ENCODE measurements at regions not wholly inside any gene's neighbourhood (a gene's known extent, or its start where the extent isn't known, plus 50 kb on each side); places are given as distances from the start of the nearest gene placed in this dataset.
A peak's percentile ranks its signal among the peaks of the same experiment; 100 is the strongest.

GRCh38 chr22:48226026-48227013, 1463.9 kb downstream of the TBC1D22A start:
- ATAC-seq (no peak), DNase-seq (no peak)
- H3K4me1 Mint-ChIP-seq, result no peaks in the 10 kb centered on the region
- POLR2A ChIA-PET, result no interaction called here
- H3K27me3 Mint-ChIP-seq, result peaks cover 0 to 18% (median 13%) of the 10 kb centered on the region in 5 donors
- H3K36me3 Mint-ChIP-seq, result no peaks in the 10 kb centered on the region
- H3K4me3 Mint-ChIP-seq, result no peak overlapping the region
- no peak overlapping the region for H3K27ac Mint-ChIP-seq
- peaks cover 0 to 12% (median 3%) of the 10 kb centered on the region in 9 donors for H3K9me3 Mint-ChIP-seq

GRCh38 chr22:48224332-48224731, 1461.9 kb downstream of the TBC1D22A start:
- no peak for DNase-seq
- no peak for ATAC-seq
- Mint-ChIP-seq H3K27me3 (peaks cover 0 to 18% (median 13%) of the 10 kb centered on the region in 5 donors), H3K36me3 (no peaks in the 10 kb centered on the region), H3K9me3 (peaks cover 0 to 13% (median 2%) of the 10 kb centered on the region in 9 donors), H3K27ac (no peak overlapping the region), H3K4me1 (no peaks in the 10 kb centered on the region), H3K4me3 (no peak overlapping the region)
- POLR2A ChIA-PET, result no interaction called here

GRCh38 chr22:48223488-48224190, 1461.2 kb downstream of the TBC1D22A start:
- ATAC-seq (no peak), DNase-seq (no peak)
- Mint-ChIP-seq H3K27me3 (peaks cover 0 to 23% (median 13%) of the 10 kb centered on the region in 5 donors), H3K9me3 (peaks cover 0 to 13% (median 2%) of the 10 kb centered on the region in 9 donors), H3K4me3 (no peak overlapping the region), H3K27ac (peak overlapping the region in 2 of 10 donors; percentile 2 to 12), H3K36me3 (no peaks in the 10 kb centered on the region), H3K4me1 (no peaks in the 10 kb centered on the region)
- POLR2A ChIA-PET, result no interaction called here

GRCh38 chr22:48222742-48223487, 1460.5 kb downstream of the TBC1D22A start:
- peaks cover 0 to 31% (median 10%) of the 10 kb centered on the region in 5 donors for H3K27me3 Mint-ChIP-seq

GRCh38 chr22:48218889-48219420, 1456.5 kb downstream of the TBC1D22A start:
- Mint-ChIP-seq H3K4me1 (no peaks in the 10 kb centered on the region), H3K36me3 (no peaks in the 10 kb centered on the region), H3K27me3 (peaks cover 0 to 14% (median 10%) of the 10 kb centered on the region in 5 donors), H3K4me3 (no peak overlapping the region), H3K27ac (no peak overlapping the region), H3K9me3 (peaks cover 0 to 13% (median 2%) of the 10 kb centered on the region in 9 donors)
- POLR2A ChIA-PET, result no interaction called here
- DNase-seq, result no peak
- no peak for ATAC-seq

More at GRCh38 chr22:48222742-48223487, 1460.5 kb downstream of the TBC1D22A start:
- DNase-seq (no peak), ATAC-seq (no peak)
- POLR2A ChIA-PET, result no interaction called here
- peak overlapping the region in 1 of 10 donors; percentile 2 for H3K27ac Mint-ChIP-seq
- H3K36me3 Mint-ChIP-seq, result no peaks in the 10 kb centered on the region
- H3K4me1 Mint-ChIP-seq, result no peaks in the 10 kb centered on the region
- peaks cover 0 to 13% (median 2%) of the 10 kb centered on the region in 9 donors for H3K9me3 Mint-ChIP-seq
- no peak overlapping the region for H3K4me3 Mint-ChIP-seq

GRCh38 chr22:48217596-48217995, 1455.1 kb downstream of the TBC1D22A start:
- Mint-ChIP-seq H3K27ac (no peak overlapping the region), H3K9me3 (peaks cover 0 to 13% (median 2%) of the 10 kb centered on the region in 9 donors), H3K4me1 (no peaks in the 10 kb centered on the region), H3K4me3 (no peak overlapping the region), H3K36me3 (no peaks in the 10 kb centered on the region), H3K27me3 (peaks cover 0 to 14% (median 10%) of the 10 kb centered on the region in 5 donors)
- POLR2A ChIA-PET, result no interaction called here
- DNase-seq (no peak), ATAC-seq (no peak)

- no peaks in the 10 kb centered on the region for H3K9me3 Mint-ChIP-seq
- H3K36me3 Mint-ChIP-seq, result no peaks in the 10 kb centered on the region
- H3K27me3 Mint-ChIP-seq, result peaks cover 1 to 20% (median 10%) of the 10 kb centered on the region in 5 donors
- no peak overlapping the region for H3K4me3 Mint-ChIP-seq
- no peak for ATAC-seq
- H3K4me1 Mint-ChIP-seq, result no peaks in the 10 kb centered on the region
- POLR2A ChIA-PET, result no interaction called here
- no peak for DNase-seq
- H3K27ac Mint-ChIP-seq, result no peak overlapping the region
Observed at GRCh38 chr22:48212727-48213126, 1450.3 kb downstream of the TBC1D22A start.

- DNase-seq (no peak), ATAC-seq (no peak)
- POLR2A ChIA-PET, result no interaction called here
- H3K4me1 Mint-ChIP-seq, result no peaks in the 10 kb centered on the region
- H3K27me3 Mint-ChIP-seq, result peaks cover 0 to 21% (median 10%) of the 10 kb centered on the region in 5 donors
- peaks cover 0 to 4% (median 0%) of the 10 kb centered on the region in 9 donors for H3K9me3 Mint-ChIP-seq
- no peak overlapping the region for H3K4me3 Mint-ChIP-seq
- no peak overlapping the region for H3K27ac Mint-ChIP-seq
- no peaks in the 10 kb centered on the region for H3K36me3 Mint-ChIP-seq
Observed at GRCh38 chr22:48210812-48211211, 1448.4 kb downstream of the TBC1D22A start.

GRCh38 chr22:48210198-48210580, 1447.7 kb downstream of the TBC1D22A start:
- Mint-ChIP-seq H3K4me1 (peaks cover 0 to 2% (median 0%) of the 10 kb centered on the region in 4 donors), H3K27me3 (peaks cover 0 to 23% (median 10%) of the 10 kb centered on the region in 5 donors), H3K27ac (no peak overlapping the region), H3K4me3 (no peak overlapping the region), H3K9me3 (peaks cover 0 to 4% (median 0%) of the 10 kb centered on the region in 9 donors), H3K36me3 (no peaks in the 10 kb centered on the region)
- no peak for ATAC-seq
- DNase-seq, result no peak
- POLR2A ChIA-PET, result no interaction called here

- Mint-ChIP-seq H3K9me3 (peaks cover 0 to 4% (median 0%) of the 10 kb centered on the region in 9 donors), H3K4me3 (no peak overlapping the region), H3K4me1 (peaks cover 0 to 3% (median 0%) of the 10 kb centered on the region in 4 donors), H3K27ac (no peak overlapping the region), H3K27me3 (peaks cover 0 to 22% (median 10%) of the 10 kb centered on the region in 5 donors), H3K36me3 (no peaks in the 10 kb centered on the region)
- DNase-seq (no peak), ATAC-seq (no peak)
- POLR2A ChIA-PET, result no interaction called here
Observed at GRCh38 chr22:48209473-48210197, 1447.2 kb downstream of the TBC1D22A start.

GRCh38 chr22:48208894-48209293, 1446.4 kb downstream of the TBC1D22A start:
- ATAC-seq (no peak), DNase-seq (no peak)
- Mint-ChIP-seq H3K4me3 (no peak overlapping the region), H3K27me3 (peaks cover 0 to 17% (median 10%) of the 10 kb centered on the region in 5 donors), H3K9me3 (peaks cover 0 to 4% (median 0%) of the 10 kb centered on the region in 9 donors), H3K36me3 (no peaks in the 10 kb centered on the region), H3K4me1 (peaks cover 0 to 3% (median 0%) of the 10 kb centered on the region in 4 donors), H3K27ac (no peak overlapping the region)
- POLR2A ChIA-PET, result no interaction called here

All from naive thymus-derived CD8-positive, alpha-beta T cell (primary cell).